WERI-Rb-1 (cell line): ENCODE measurements at regions not wholly inside any gene's neighbourhood (a gene's known extent, or its start where the extent isn't known, plus 50 kb on each side); places are given as distances from the start of the nearest gene placed in this dataset.

Experiments used
- DNase-seq: peaks from one replicate; pipeline ENCODE4 v3.0.0-alpha.2; 2020
- H3K27ac ChIP-seq: fragments of 250-450 bp; sonication (Bioruptor Pico); 2 replicates; pipeline ENCODE4 v1.5.1; 2020; ENCODE audit warnings: mild to moderate bottlenecking, moderate library complexity
- H3K27me3 ChIP-seq: fragments of 250-450 bp; sonication (Bioruptor Pico); 2 replicates; pipeline ENCODE4 v1.5.1; 2021; ENCODE audit warnings: mild to moderate bottlenecking, low read depth, moderate library complexity; ENCODE audit not compliant: insufficient read depth, severe bottlenecking
- H3K36me3 ChIP-seq: fragments of 250-450 bp; sonication (Bioruptor Pico); 2 replicates; pipeline ENCODE4 v1.5.1; 2020; ENCODE audit warnings: mild to moderate bottlenecking, moderate library complexity
- H3K4me3 ChIP-seq: 2 replicates; pipeline ENCODE4 v1.5.1; 2011; ENCODE audit warnings: low read depth, mild to moderate bottlenecking, control low read depth, low read length
- H3K9me3 ChIP-seq: fragments of 250-450 bp; sonication (Bioruptor Pico); 2 replicates; pipeline ENCODE4 v1.5.1; 2021; ENCODE audit warnings: mild to moderate bottlenecking, moderate library complexity; ENCODE audit not compliant: severe bottlenecking
- TF ChIP-seq, protein P1 (sequence below): IDR thresholded peaks from 2 replicates; pipeline ENCODE4 v1.5.1; 2011; ENCODE audit warnings: low read depth, mild to moderate bottlenecking, control low read depth, inconsistent platforms, low read length

GRCh38 chr3:82353306-82354171 lies 592.1 kb upstream of the GBE1 start:
- TF ChIP-seq, protein P1, sequence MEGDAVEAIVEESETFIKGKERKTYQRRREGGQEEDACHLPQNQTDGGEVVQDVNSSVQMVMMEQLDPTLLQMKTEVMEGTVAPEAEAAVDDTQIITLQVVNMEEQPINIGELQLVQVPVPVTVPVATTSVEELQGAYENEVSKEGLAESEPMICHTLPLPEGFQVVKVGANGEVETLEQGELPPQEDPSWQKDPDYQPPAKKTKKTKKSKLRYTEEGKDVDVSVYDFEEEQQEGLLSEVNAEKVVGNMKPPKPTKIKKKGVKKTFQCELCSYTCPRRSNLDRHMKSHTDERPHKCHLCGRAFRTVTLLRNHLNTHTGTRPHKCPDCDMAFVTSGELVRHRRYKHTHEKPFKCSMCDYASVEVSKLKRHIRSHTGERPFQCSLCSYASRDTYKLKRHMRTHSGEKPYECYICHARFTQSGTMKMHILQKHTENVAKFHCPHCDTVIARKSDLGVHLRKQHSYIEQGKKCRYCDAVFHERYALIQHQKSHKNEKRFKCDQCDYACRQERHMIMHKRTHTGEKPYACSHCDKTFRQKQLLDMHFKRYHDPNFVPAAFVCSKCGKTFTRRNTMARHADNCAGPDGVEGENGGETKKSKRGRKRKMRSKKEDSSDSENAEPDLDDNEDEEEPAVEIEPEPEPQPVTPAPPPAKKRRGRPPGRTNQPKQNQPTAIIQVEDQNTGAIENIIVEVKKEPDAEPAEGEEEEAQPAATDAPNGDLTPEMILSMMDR, result no peak

GRCh38 chr3:82347585-82347984 lies 586.1 kb upstream of the GBE1 start:
- no peaks in the 10 kb centered on the region for H3K36me3 ChIP-seq
- DNase-seq, result no peak
- no peak overlapping the region for H3K27ac ChIP-seq
- H3K27me3 ChIP-seq, result no peaks in the 10 kb centered on the region
- no peak overlapping the region for H3K4me3 ChIP-seq
- no peaks in the 10 kb centered on the region for H3K9me3 ChIP-seq
- TF ChIP-seq, protein P1, result no peak

More at GRCh38 chr3:82353306-82354171, 592.1 kb upstream of the GBE1 start:
- Histone ChIP-seq H3K36me3 (no peaks in the 10 kb centered on the region), H3K9me3 (no peaks in the 10 kb centered on the region), H3K4me3 (no peak overlapping the region), H3K27ac (no peak overlapping the region), H3K27me3 (no peaks in the 10 kb centered on the region)
- no peak for DNase-seq

DNA sequence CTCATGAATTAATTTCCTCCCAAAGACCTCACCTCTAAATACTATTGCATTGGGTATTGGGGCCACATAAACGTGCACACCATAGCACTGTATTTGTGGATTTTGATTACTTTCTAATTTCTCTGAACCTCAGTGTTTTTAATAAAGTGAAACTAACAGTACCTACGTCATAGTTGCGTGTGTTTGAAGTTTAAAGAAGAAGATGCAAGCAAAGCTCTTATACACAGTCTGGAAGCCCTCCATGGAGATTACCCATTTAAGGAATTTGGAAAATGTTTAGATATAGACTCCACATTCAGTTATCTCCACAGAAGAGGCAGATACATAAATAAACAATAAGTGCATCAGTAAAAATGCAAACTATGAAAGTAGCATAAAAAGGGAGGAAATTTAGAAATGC lies 581.1 kb upstream of the GBE1 start:
- Histone ChIP-seq H3K9me3 (no peaks in the 10 kb centered on the region), H3K4me3 (no peak overlapping the region), H3K27me3 (no peaks in the 10 kb centered on the region), H3K36me3 (no peaks in the 10 kb centered on the region), H3K27ac (no peak overlapping the region)
- TF ChIP-seq, protein P1, result no peak
- DNase-seq, result no peak

- Histone ChIP-seq H3K36me3 (no peaks in the 10 kb centered on the region), H3K27me3 (no peaks in the 10 kb centered on the region), H3K4me3 (no peak overlapping the region), H3K9me3 (no peaks in the 10 kb centered on the region), H3K27ac (no peak overlapping the region)
- TF ChIP-seq, protein P1, result no peak
- no peak for DNase-seq
Measured at GRCh38 chr3:82329300-82329699, 567.9 kb upstream of the GBE1 start.

DNA sequence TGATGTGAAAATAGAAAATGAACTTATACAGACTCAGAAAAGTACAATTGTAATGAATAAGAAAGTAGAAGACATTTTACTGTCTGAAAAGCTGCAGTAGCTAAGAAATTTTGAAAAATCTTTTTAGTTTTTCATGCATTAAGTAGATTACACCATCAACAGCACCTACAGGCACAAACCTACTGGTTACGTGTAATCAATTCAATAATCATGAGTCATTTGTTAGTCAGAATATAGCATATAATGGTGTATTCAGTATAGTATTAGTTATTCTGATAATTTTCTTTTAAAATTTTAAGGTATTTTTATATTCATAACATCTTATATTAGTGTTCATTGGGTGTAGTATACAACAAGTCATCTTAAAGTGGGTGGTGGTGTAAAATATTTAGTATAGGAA lies 550.5 kb upstream of the GBE1 start:
- Histone ChIP-seq H3K4me3 (no peak overlapping the region), H3K9me3 (no peaks in the 10 kb centered on the region), H3K27ac (no peak overlapping the region), H3K27me3 (no peaks in the 10 kb centered on the region), H3K36me3 (no peaks in the 10 kb centered on the region)
- DNase-seq, result no peak
- TF ChIP-seq, protein P1, result no peak
